Astrocyte (in vitro differentiated cells and primary cell): ENCODE measurements at regions not wholly inside any gene's neighbourhood (a gene's known extent, or its start where the extent isn't known, plus 50 kb on each side); places are given as distances from the start of the nearest gene placed in this dataset.

Source experiments
- CTCF ChIP-seq: IDR thresholded peaks from 2 replicates; pipeline ENCODE4 v1.5.1; 2011; ENCODE audit warnings: low read depth, mild to moderate bottlenecking, inconsistent platforms, low read length, moderate library complexity; ENCODE audit not compliant: insufficient read depth
- EZH2 ChIP-seq: IDR thresholded peaks from 2 replicates; pipeline ENCODE4 v1.6.1; 2012; ENCODE audit warnings: mild to moderate bottlenecking, low read length, inconsistent platforms; ENCODE audit not compliant: insufficient read depth

GRCh38 chr1:228887960-228888359 lies 152.7 kb downstream of the RHOU start:
- TF ChIP-seq EZH2: no peak
- TF ChIP-seq CTCF: no peak
